ENCODE measurements at regions not wholly inside any gene's neighbourhood (a gene's known extent, or its start where the extent isn't known, plus 50 kb on each side); places are given as distances from the start of the nearest gene placed in this dataset.

DNA sequence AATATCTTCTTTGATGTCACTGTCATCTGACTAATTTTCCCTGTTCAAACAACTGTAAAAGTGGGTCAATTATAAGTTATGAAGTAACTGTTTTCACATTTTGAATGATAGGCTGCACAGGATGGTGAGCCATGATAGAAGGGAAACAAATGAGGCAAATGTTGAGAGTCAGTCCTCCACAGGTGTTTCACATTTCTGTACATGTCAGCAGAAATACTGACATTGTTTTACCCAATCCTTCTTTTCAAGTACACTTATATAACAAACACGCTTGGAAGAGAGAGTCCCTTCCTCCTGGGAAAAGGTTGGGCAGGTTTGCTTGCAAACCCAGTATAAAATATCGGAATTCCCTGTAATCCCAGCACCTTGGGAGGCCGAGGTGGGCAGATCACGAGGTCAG is 1251.5 kb downstream of the SLC16A7 start:
- no peaks in the 10 kb centered on the region for H3K79me2 ChIP-seq (replicated peaks; ENCODE audit: insufficient read depth, low read length)
- no peak overlapping the region for H3K4me2 ChIP-seq (ENCODE audit: low read length)
- H3K27me3 ChIP-seq (ENCODE audit: insufficient read depth, low read depth, low read length), result no peaks in the 10 kb centered on the region
- no peak overlapping the region for H2AFZ ChIP-seq (ENCODE audit: low read depth, low read length)
- TF ChIP-seq TAF1 (IDR thresholded peaks at IDR 0.05; ENCODE audit: low read depth) (no peak), EZH2 (IDR thresholded peaks at IDR 0.05; ENCODE audit: borderline replicate concordance, insufficient read depth, low read length, poor library complexity, severe bottlenecking) (no peak), POLR2AphosphoS5 (IDR thresholded peaks at IDR 0.05) (no peak), SMC3 (conservative IDR thresholded peaks at IDR 0.05; ENCODE audit: poor library complexity) (no peak), EP300 (conservative IDR thresholded peaks at IDR 0.05; ENCODE audit: poor library complexity, severe bottlenecking) (no peak), RAD21 (conservative IDR thresholded peaks at IDR 0.05) (no peak), MXI1 (conservative IDR thresholded peaks at IDR 0.05; ENCODE audit: poor library complexity, severe bottlenecking) (no peak)
- TF ChIP-seq, protein P1, sequence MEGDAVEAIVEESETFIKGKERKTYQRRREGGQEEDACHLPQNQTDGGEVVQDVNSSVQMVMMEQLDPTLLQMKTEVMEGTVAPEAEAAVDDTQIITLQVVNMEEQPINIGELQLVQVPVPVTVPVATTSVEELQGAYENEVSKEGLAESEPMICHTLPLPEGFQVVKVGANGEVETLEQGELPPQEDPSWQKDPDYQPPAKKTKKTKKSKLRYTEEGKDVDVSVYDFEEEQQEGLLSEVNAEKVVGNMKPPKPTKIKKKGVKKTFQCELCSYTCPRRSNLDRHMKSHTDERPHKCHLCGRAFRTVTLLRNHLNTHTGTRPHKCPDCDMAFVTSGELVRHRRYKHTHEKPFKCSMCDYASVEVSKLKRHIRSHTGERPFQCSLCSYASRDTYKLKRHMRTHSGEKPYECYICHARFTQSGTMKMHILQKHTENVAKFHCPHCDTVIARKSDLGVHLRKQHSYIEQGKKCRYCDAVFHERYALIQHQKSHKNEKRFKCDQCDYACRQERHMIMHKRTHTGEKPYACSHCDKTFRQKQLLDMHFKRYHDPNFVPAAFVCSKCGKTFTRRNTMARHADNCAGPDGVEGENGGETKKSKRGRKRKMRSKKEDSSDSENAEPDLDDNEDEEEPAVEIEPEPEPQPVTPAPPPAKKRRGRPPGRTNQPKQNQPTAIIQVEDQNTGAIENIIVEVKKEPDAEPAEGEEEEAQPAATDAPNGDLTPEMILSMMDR (IDR thresholded peaks at IDR 0.05; ENCODE audit: poor library complexity, severe bottlenecking), result no peak
- TF ChIP-seq, protein P2, sequence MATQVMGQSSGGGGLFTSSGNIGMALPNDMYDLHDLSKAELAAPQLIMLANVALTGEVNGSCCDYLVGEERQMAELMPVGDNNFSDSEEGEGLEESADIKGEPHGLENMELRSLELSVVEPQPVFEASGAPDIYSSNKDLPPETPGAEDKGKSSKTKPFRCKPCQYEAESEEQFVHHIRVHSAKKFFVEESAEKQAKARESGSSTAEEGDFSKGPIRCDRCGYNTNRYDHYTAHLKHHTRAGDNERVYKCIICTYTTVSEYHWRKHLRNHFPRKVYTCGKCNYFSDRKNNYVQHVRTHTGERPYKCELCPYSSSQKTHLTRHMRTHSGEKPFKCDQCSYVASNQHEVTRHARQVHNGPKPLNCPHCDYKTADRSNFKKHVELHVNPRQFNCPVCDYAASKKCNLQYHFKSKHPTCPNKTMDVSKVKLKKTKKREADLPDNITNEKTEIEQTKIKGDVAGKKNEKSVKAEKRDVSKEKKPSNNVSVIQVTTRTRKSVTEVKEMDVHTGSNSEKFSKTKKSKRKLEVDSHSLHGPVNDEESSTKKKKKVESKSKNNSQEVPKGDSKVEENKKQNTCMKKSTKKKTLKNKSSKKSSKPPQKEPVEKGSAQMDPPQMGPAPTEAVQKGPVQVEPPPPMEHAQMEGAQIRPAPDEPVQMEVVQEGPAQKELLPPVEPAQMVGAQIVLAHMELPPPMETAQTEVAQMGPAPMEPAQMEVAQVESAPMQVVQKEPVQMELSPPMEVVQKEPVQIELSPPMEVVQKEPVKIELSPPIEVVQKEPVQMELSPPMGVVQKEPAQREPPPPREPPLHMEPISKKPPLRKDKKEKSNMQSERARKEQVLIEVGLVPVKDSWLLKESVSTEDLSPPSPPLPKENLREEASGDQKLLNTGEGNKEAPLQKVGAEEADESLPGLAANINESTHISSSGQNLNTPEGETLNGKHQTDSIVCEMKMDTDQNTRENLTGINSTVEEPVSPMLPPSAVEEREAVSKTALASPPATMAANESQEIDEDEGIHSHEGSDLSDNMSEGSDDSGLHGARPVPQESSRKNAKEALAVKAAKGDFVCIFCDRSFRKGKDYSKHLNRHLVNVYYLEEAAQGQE (IDR thresholded peaks at IDR 0.05; ENCODE audit: borderline replicate concordance), result no peak
- no peaks in the 10 kb centered on the region for H3K9me2 ChIP-seq (ENCODE audit: insufficient read depth, low read length)
- no peak overlapping the region for H3K9ac ChIP-seq (ENCODE audit: low read length)
- H3F3A ChIP-seq (ENCODE audit: insufficient read depth, low read length, poor library complexity, severe bottlenecking), result no peaks in the 10 kb centered on the region
- H4K20me1 ChIP-seq (ENCODE audit: insufficient read depth), result no peaks in the 10 kb centered on the region
- no peak overlapping the region for H3K27ac ChIP-seq (ENCODE audit: low read length)
- H3K36me3 ChIP-seq (ENCODE audit: insufficient read depth, low read length), result no peaks in the 10 kb centered on the region
- H3K4me3 ChIP-seq (ENCODE audit: low read length), result no peak overlapping the region
- H3K9me3 ChIP-seq (ENCODE audit: low read length), result no peaks in the 10 kb centered on the region

DNA sequence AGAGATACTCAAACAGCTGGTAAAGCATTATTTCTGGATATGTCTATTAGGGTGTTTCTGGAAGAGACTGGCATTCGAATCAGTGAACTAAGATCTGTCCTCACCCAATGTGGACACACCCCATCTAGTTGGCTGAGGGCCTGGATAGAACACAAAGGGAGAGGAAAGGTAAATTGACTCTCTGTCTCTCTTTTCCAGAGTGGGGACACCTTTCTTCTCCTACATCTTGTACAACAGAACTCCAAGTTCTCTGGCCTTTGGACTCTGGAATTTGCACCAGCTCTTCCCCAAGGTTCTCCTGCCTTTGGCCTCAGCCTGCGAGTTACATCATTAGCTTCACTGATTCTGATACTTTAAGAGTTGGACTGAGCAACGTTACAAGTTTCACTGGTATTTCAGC is 1253.9 kb downstream of the SLC16A7 start:
- Histone ChIP-seq H3K4me2 (ENCODE audit: low read length) (no peak overlapping the region), H3K9ac (ENCODE audit: low read length) (no peak overlapping the region), H3K9me2 (ENCODE audit: insufficient read depth, low read length) (no peaks in the 10 kb centered on the region), H3K4me3 (ENCODE audit: low read length) (no peak overlapping the region), H3F3A (ENCODE audit: insufficient read depth, low read length, poor library complexity, severe bottlenecking) (no peaks in the 10 kb centered on the region), H3K27me3 (ENCODE audit: insufficient read depth, low read depth, low read length) (no peaks in the 10 kb centered on the region), H2AFZ (ENCODE audit: low read depth, low read length) (no peak overlapping the region), H3K36me3 (ENCODE audit: insufficient read depth, low read length) (no peaks in the 10 kb centered on the region), H3K9me3 (ENCODE audit: low read length) (no peaks in the 10 kb centered on the region), H3K79me2 (replicated peaks; ENCODE audit: insufficient read depth, low read length) (no peaks in the 10 kb centered on the region), H4K20me1 (ENCODE audit: insufficient read depth) (no peaks in the 10 kb centered on the region), H3K27ac (ENCODE audit: low read length) (no peak overlapping the region)
- no peak for TF ChIP-seq MXI1 (conservative IDR thresholded peaks at IDR 0.05; ENCODE audit: poor library complexity, severe bottlenecking)
- TF ChIP-seq, protein P1 (IDR thresholded peaks at IDR 0.05; ENCODE audit: poor library complexity, severe bottlenecking), result no peak
- no peak for TF ChIP-seq EP300 (conservative IDR thresholded peaks at IDR 0.05; ENCODE audit: poor library complexity, severe bottlenecking)
- no peak for TF ChIP-seq POLR2AphosphoS5 (IDR thresholded peaks at IDR 0.05)
- TF ChIP-seq TAF1 (IDR thresholded peaks at IDR 0.05; ENCODE audit: low read depth), result no peak
- no peak for TF ChIP-seq SMC3 (conservative IDR thresholded peaks at IDR 0.05; ENCODE audit: poor library complexity)
- no peak for TF ChIP-seq RAD21 (conservative IDR thresholded peaks at IDR 0.05)
- TF ChIP-seq, protein P2 (IDR thresholded peaks at IDR 0.05; ENCODE audit: borderline replicate concordance), result no peak
- TF ChIP-seq EZH2 (IDR thresholded peaks at IDR 0.05; ENCODE audit: borderline replicate concordance, insufficient read depth, low read length, poor library complexity, severe bottlenecking), result no peak

Measured in neural cell (in vitro differentiated cells).